ENCODE measurements at regions not wholly inside any gene's neighbourhood (a gene's known extent, or its start where the extent isn't known, plus 50 kb on each side); places are given as distances from the start of the nearest gene placed in this dataset.

GRCh38 chr15:35777061-35777460 is 231.1 kb upstream of the DPH6 start:
- TF ChIP-seq ZNF645 (tag by site-specific recombination; IDR thresholded peaks at IDR 0.05) (no peak), BCL6B (tag by site-specific recombination; IDR thresholded peaks at IDR 0.05) (no peak), ZBTB11 (tag by site-specific recombination; conservative IDR thresholded peaks at IDR 0.05; ENCODE audit: low read depth) (no peak), CTCF (tag by site-specific recombination; IDR thresholded peaks at IDR 0.05) (no peak), REST (tag by site-specific recombination; IDR thresholded peaks at IDR 0.05) (no peak), ZBTB7A (tag by site-specific recombination; IDR thresholded peaks at IDR 0.05; ENCODE audit: low read depth) (no peak), ZNF362 (tag by site-specific recombination; IDR thresholded peaks at IDR 0.05) (no peak), KLF9 (tag by site-specific recombination; IDR thresholded peaks at IDR 0.05; ENCODE audit: low read depth) (no peak), ZNF513 (tag by site-specific recombination; IDR thresholded peaks at IDR 0.05) (no peak), GLI4 (tag by site-specific recombination; IDR thresholded peaks at IDR 0.05) (no peak), ZNF561 (tag by site-specific recombination; IDR thresholded peaks at IDR 0.05; ENCODE audit: borderline replicate concordance) (no peak), AEBP2 (tag by site-specific recombination; IDR thresholded peaks at IDR 0.05; ENCODE audit: borderline replicate concordance) (no peak)

Data from HEK293 (cell line).